ENCODE measurements at regions not wholly inside any gene's neighbourhood (a gene's known extent, or its start where the extent isn't known, plus 50 kb on each side); places are given as distances from the start of the nearest gene placed in this dataset.
A peak's percentile ranks its signal among the peaks of the same experiment; 100 is the strongest.

GRCh38 chr2:156666130-156666785 is 230.1 kb downstream of the GPD2 start:
- Mint-ChIP-seq H3K27ac (no peak overlapping the region; the same call in 1 of the 2 replicates), H3K4me1 (peaks cover 15% of the 10 kb centered on the region), H3K27me3 (ENCODE audit: low read depth) (0 out of 2 replicates have a peak, but pooled peaks cover 3% of the 10 kb centered on the region), H3K9me3 (peaks cover 33% of the 10 kb centered on the region), H3K36me3 (peaks cover 22% of the 10 kb centered on the region), H3K4me3 (no peak overlapping the region)
- DNase-seq (ENCODE audit: low spot score) (no peak), ATAC-seq (no peak)
- ChIA-PET CTCF (no interaction called here), POLR2A (no interaction called here)
- no peak for TF ChIP-seq E2F4 (CRISPR knock-in tag; IDR thresholded peaks at IDR 0.05; ENCODE audit: borderline replicate concordance, low read depth)
- no peak for TF ChIP-seq ETV6 (CRISPR knock-in tag; IDR thresholded peaks at IDR 0.05)
- TF ChIP-seq KAT7 (CRISPR knock-in tag; IDR thresholded peaks at IDR 0.05; ENCODE audit: borderline replicate concordance) = no peak
- TF ChIP-seq SMAD3 (CRISPR knock-in tag; IDR thresholded peaks at IDR 0.05; ENCODE audit: borderline replicate concordance) = no peak
- no peak for TF ChIP-seq USF2 (CRISPR knock-in tag; IDR thresholded peaks at IDR 0.05)
- TF ChIP-seq E2F5 (CRISPR knock-in tag; IDR thresholded peaks at IDR 0.05) = no peak
- no peak for TF ChIP-seq ZBTB21 (CRISPR knock-in tag; IDR thresholded peaks at IDR 0.05; ENCODE audit: borderline replicate concordance)
- TF ChIP-seq ZNF263 (CRISPR knock-in tag; IDR thresholded peaks at IDR 0.05; ENCODE audit: low read depth) = no peak
- TF ChIP-seq ESRRA (CRISPR knock-in tag; IDR thresholded peaks at IDR 0.05; ENCODE audit: borderline replicate concordance) = no peak
- TF ChIP-seq ZNF138 (CRISPR knock-in tag; conservative IDR thresholded peaks at IDR 0.05) = no peak
- no peak for TF ChIP-seq MYBL2 (CRISPR knock-in tag; IDR thresholded peaks at IDR 0.05)
- no peak for TF ChIP-seq EMX1 (CRISPR knock-in tag; IDR thresholded peaks at IDR 0.05)

- no peak for ATAC-seq
- Mint-ChIP-seq H3K27me3 (ENCODE audit: low read depth) (0 out of 2 replicates have a peak, but pooled peaks cover 3% of the 10 kb centered on the region), H3K4me1 (peaks cover 35% of the 10 kb centered on the region), H3K36me3 (peaks cover 20% of the 10 kb centered on the region), H3K4me3 (no peak overlapping the region), H3K9me3 (peaks cover 30% of the 10 kb centered on the region), H3K27ac (peak overlapping the region; percentile 55; the same call in 1 of the 2 replicates)
- ChIA-PET POLR2A (no interaction called here), CTCF (no interaction called here)
- no peak for DNase-seq (ENCODE audit: low spot score)
- TF ChIP-seq OVOL2 (CRISPR knock-in tag; IDR thresholded peaks at IDR 0.05; ENCODE audit: borderline replicate concordance) (no peak), GRHL2 (CRISPR knock-in tag; IDR thresholded peaks at IDR 0.05; ENCODE audit: insufficient replicate concordance, severe bottlenecking) (no peak), SP1 (CRISPR knock-in tag; conservative IDR thresholded peaks at IDR 0.05) (no peak)
Measured at GRCh38 chr2:156670104-156670503, 233.9 kb downstream of the GPD2 start.

- H3K27ac Mint-ChIP-seq = no peak overlapping the region
- H3K36me3 Mint-ChIP-seq = peaks cover 18% of the 10 kb centered on the region
- ATAC-seq (no peak), DNase-seq (ENCODE audit: low spot score) (no peak)
- no peak for TF ChIP-seq ZNF219 (CRISPR knock-in tag; IDR thresholded peaks at IDR 0.05; ENCODE audit: borderline replicate concordance)
- no peak for TF ChIP-seq TEAD1 (CRISPR knock-in tag; IDR thresholded peaks at IDR 0.05)
- TF ChIP-seq ETV6 (CRISPR knock-in tag; IDR thresholded peaks at IDR 0.05) = no peak
- TF ChIP-seq ARID4B (CRISPR knock-in tag; IDR thresholded peaks at IDR 0.05; ENCODE audit: borderline replicate concordance) = no peak
- TF ChIP-seq PRDM15 (CRISPR knock-in tag; IDR thresholded peaks at IDR 0.05) = no peak
- no peak for TF ChIP-seq ZNF232 (CRISPR knock-in tag; IDR thresholded peaks at IDR 0.05)
- TF ChIP-seq GTF2I (CRISPR knock-in tag; conservative IDR thresholded peaks at IDR 0.05) = no peak
- H3K27me3 Mint-ChIP-seq (ENCODE audit: low read depth) = 0 out of 2 replicates have a peak, but pooled peaks cover 3% of the 10 kb centered on the region
- peaks cover 31% of the 10 kb centered on the region for H3K4me1 Mint-ChIP-seq
- H3K9me3 Mint-ChIP-seq = peaks cover 27% of the 10 kb centered on the region
- CTCF ChIA-PET = no interaction called here
- POLR2A ChIA-PET = no interaction called here
- H3K4me3 Mint-ChIP-seq = no peak overlapping the region
Measured at GRCh38 chr2:156671706-156672361, 235.7 kb downstream of the GPD2 start.
